CD4-positive, alpha-beta T cell treated with Interleukin-21 for 1 hour (primary cell): ENCODE measurements at regions not wholly inside any gene's neighbourhood (a gene's known extent, or its start where the extent isn't known, plus 50 kb on each side); places are given as distances from the start of the nearest gene placed in this dataset.

Experiments
- DNase-seq: peaks from one replicate; pipeline ENCODE4 v3.0.0-alpha.2; 2020

- DNase-seq = no peak
Measured at GRCh38 chr11:122311216-122311755, 195.3 kb upstream of the BLID start.

- DNase-seq = no peak
Measured at GRCh38 chr11:122310766-122311165, 194.8 kb upstream of the BLID start.

- no peak for DNase-seq
Measured at GRCh38 chr11:122309262-122309925, 193.4 kb upstream of the BLID start.

GRCh38 chr11:122308226-122308625 is 192.2 kb upstream of the BLID start:
- DNase-seq = no peak

GRCh38 chr11:122307476-122308035 is 191.5 kb upstream of the BLID start:
- no peak for DNase-seq

- DNase-seq = no peak
Measured at GRCh38 chr11:122306831-122307391, 190.9 kb upstream of the BLID start.

GRCh38 chr11:122305426-122306320 is 189.7 kb upstream of the BLID start:
- no peak for DNase-seq

GRCh38 chr11:122304973-122305372 is 189.0 kb upstream of the BLID start:
- no peak for DNase-seq

- DNase-seq = no peak
Measured at GRCh38 chr11:122304306-122304705, 188.3 kb upstream of the BLID start.

- no peak for DNase-seq
Measured at GRCh38 chr11:122294041-122294440, 178.0 kb upstream of the BLID start.

GRCh38 chr11:122293296-122294023 is 177.4 kb upstream of the BLID start:
- DNase-seq = no peak

GRCh38 chr11:122287401-122287800 is 171.4 kb upstream of the BLID start:
- no peak for DNase-seq

GRCh38 chr11:122285070-122285988 is 169.3 kb upstream of the BLID start:
- DNase-seq = no peak

GRCh38 chr11:122280870-122281269 is 164.9 kb upstream of the BLID start:
- DNase-seq = no peak

GRCh38 chr11:122279194-122279593 is 163.2 kb upstream of the BLID start:
- no peak for DNase-seq

GRCh38 chr11:122277493-122277892 is 161.5 kb upstream of the BLID start:
- DNase-seq = no peak

- DNase-seq = no peak
Measured at GRCh38 chr11:122276221-122276620, 160.2 kb upstream of the BLID start.

- no peak for DNase-seq
Measured at GRCh38 chr11:122275508-122275907, 159.5 kb upstream of the BLID start.

GRCh38 chr11:122273476-122274191 is 157.6 kb upstream of the BLID start:
- DNase-seq = no peak

GRCh38 chr11:122271745-122272144 is 155.7 kb upstream of the BLID start:
- DNase-seq = no peak

- no peak for DNase-seq
Measured at GRCh38 chr11:122271137-122271536, 155.1 kb upstream of the BLID start.
